NAMALWA (cell line): ENCODE measurements at regions not wholly inside any gene's neighbourhood (a gene's known extent, or its start where the extent isn't known, plus 50 kb on each side); places are given as distances from the start of the nearest gene placed in this dataset.
"Not testable (repeated sequence)": the region's sequence is repeated elsewhere in the genome, so short reads cannot be mapped to it uniquely, and the experiment has no call there.

ENCODE experiments used
- DNase-seq: peaks from one replicate; pipeline ENCODE4 v3.0.0-alpha.2; 2015; ENCODE audit warnings: low spot score

- DNase-seq = no peak
Measured at GRCh38 chrX:65610481-65610880, 57.0 kb upstream of the MSN start.

GRCh38 chrX:65610040-65610439 is 57.4 kb upstream of the MSN start:
- DNase-seq = no peak

- no peak for DNase-seq
Measured at GRCh38 chrX:65609237-65609636, 58.2 kb upstream of the MSN start.

- DNase-seq = no peak
Measured at GRCh38 chrX:65608026-65608425, 59.4 kb upstream of the MSN start.

GRCh38 chrX:65607070-65607742 is 60.2 kb upstream of the MSN start:
- DNase-seq = no peak

- no peak for DNase-seq
Measured at GRCh38 chrX:65602221-65602560, 65.3 kb upstream of the MSN start.

GRCh38 chrX:65601530-65602220 is 65.8 kb upstream of the MSN start:
- DNase-seq = no peak

GRCh38 chrX:65601126-65601525 is 66.3 kb upstream of the MSN start:
- no peak for DNase-seq

GRCh38 chrX:65600106-65600505 is 65.5 kb upstream of the LAS1L start:
- DNase-seq = no peak

GRCh38 chrX:65598559-65599147 is 64.1 kb upstream of the LAS1L start:
- DNase-seq = no peak

- no peak for DNase-seq
Measured at GRCh38 chrX:65596270-65597034, 61.9 kb upstream of the LAS1L start.

GRCh38 chrX:65595460-65595876 is 60.9 kb upstream of the LAS1L start:
- DNase-seq = peak; percentile 92

GRCh38 chrX:65591206-65591605 is 56.6 kb upstream of the LAS1L start:
- DNase-seq = no peak

GRCh38 chrX:65589304-65589703 is 54.7 kb upstream of the LAS1L start:
- no peak for DNase-seq

GRCh38 chrX:65588795-65589194 is 54.2 kb upstream of the LAS1L start:
- DNase-seq = no peak

- DNase-seq = no peak
Measured at GRCh38 chrX:65587616-65588526, 53.3 kb upstream of the LAS1L start.

- no peak for DNase-seq
Measured at GRCh38 chrX:65586491-65586890, 51.9 kb upstream of the LAS1L start.

GRCh38 chrX:65585226-65585625 is 50.6 kb upstream of the LAS1L start:
- not testable (repeated sequence) for DNase-seq
